ENCODE measurements at regions not wholly inside any gene's neighbourhood (a gene's known extent, or its start where the extent isn't known, plus 50 kb on each side); places are given as distances from the start of the nearest gene placed in this dataset.

GRCh38 chr16:80279656-80280055, 261.1 kb upstream of the DYNLRB2 start:
- POLR2A ChIA-PET: no interaction called here
- no peak for DNase-seq (ENCODE audit: extremely low spot score)
- CTCF ChIA-PET: no interaction called here
- TF ChIP-seq HDGF (IDR thresholded peaks at IDR 0.05; ENCODE audit: borderline replicate concordance) (no peak), ARNT (IDR thresholded peaks at IDR 0.05) (no peak), FOXM1 (IDR thresholded peaks at IDR 0.05; ENCODE audit: borderline replicate concordance) (no peak), LEF1 (IDR thresholded peaks at IDR 0.05; ENCODE audit: borderline replicate concordance) (no peak), TARDBP (IDR thresholded peaks at IDR 0.05) (no peak), BHLHE40 (IDR thresholded peaks at IDR 0.05; ENCODE audit: borderline replicate concordance) (no peak), FOXK2 (IDR thresholded peaks at IDR 0.05) (no peak), ZNF384 (IDR thresholded peaks at IDR 0.05) (no peak), L3MBTL2 (conservative IDR thresholded peaks at IDR 0.05) (no peak), SUZ12 (IDR thresholded peaks at IDR 0.05) (no peak), ELF4 (IDR thresholded peaks at IDR 0.05) (no peak), FOXA1 (IDR thresholded peaks at IDR 0.05) (no peak), SP1 (IDR thresholded peaks at IDR 0.05) (no peak), PKNOX1 (IDR thresholded peaks at IDR 0.05) (no peak), NFRKB (IDR thresholded peaks at IDR 0.05) (no peak), CTBP1 (IDR thresholded peaks at IDR 0.05; ENCODE audit: borderline replicate concordance) (no peak)

- POLR2A ChIA-PET: no interaction called here
- CTCF ChIA-PET: interaction anchor here (0.6 kb wide), 2 partner anchors 15 to 44 kb away, joined by 4 to 5 read pairs; no protein-coding TSS in a partner anchor
- no peak for TF ChIP-seq CTBP1 (IDR thresholded peaks at IDR 0.05; ENCODE audit: borderline replicate concordance)
- TF ChIP-seq TARDBP (IDR thresholded peaks at IDR 0.05): no peak
- no peak for TF ChIP-seq NFRKB (IDR thresholded peaks at IDR 0.05)
- no peak for TF ChIP-seq LEF1 (IDR thresholded peaks at IDR 0.05; ENCODE audit: borderline replicate concordance)
- TF ChIP-seq PKNOX1 (IDR thresholded peaks at IDR 0.05): no peak
- no peak for TF ChIP-seq ZNF384 (IDR thresholded peaks at IDR 0.05)
- TF ChIP-seq SP1 (IDR thresholded peaks at IDR 0.05): no peak
- TF ChIP-seq FOXM1 (IDR thresholded peaks at IDR 0.05; ENCODE audit: borderline replicate concordance): no peak
- no peak for TF ChIP-seq BHLHE40 (IDR thresholded peaks at IDR 0.05; ENCODE audit: borderline replicate concordance)
- peak; percentile 9 for DNase-seq (ENCODE audit: extremely low spot score)
Observed at GRCh38 chr16:80277182-80277581, 263.6 kb upstream of the DYNLRB2 start.

DNA sequence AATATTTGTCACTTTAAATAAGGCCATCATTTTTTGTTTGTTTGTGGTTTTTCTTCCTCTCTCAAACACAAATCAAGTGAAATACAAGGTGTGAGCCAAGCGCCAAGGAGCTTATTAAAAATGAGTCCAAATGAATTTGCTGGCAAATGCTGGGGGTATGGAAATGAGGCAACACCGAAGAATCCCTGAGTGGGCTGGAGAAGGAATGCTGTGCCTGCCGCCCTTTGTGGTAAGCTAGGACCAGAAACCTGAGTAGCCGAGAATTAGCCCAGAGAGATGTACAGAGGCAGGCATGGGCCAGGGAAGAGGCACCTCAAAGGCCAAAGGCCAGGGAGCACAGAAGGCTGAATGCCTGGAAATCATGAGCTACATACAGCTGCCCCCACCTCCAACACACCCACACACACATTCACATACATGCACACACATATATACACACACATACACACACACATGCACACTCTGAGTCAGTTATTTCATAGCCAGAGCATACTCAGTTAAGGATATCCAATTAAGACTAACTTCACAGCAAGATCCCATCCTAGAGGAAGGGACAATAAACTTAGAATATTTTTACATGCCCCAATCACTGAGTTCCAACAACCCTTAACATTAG, 266.1 kb upstream of the DYNLRB2 start:
- ChIA-PET POLR2A (no interaction called here), CTCF (no interaction called here)
- no peak for DNase-seq (ENCODE audit: extremely low spot score)
- TF ChIP-seq ZNF384 (IDR thresholded peaks at IDR 0.05) (no peak), ELF4 (IDR thresholded peaks at IDR 0.05) (no peak), BHLHE40 (IDR thresholded peaks at IDR 0.05; ENCODE audit: borderline replicate concordance) (no peak), TARDBP (IDR thresholded peaks at IDR 0.05) (no peak), CTBP1 (IDR thresholded peaks at IDR 0.05; ENCODE audit: borderline replicate concordance) (no peak), FOXM1 (IDR thresholded peaks at IDR 0.05; ENCODE audit: borderline replicate concordance) (no peak), HDGF (IDR thresholded peaks at IDR 0.05; ENCODE audit: borderline replicate concordance) (no peak), FOXA1 (IDR thresholded peaks at IDR 0.05) (no peak), L3MBTL2 (conservative IDR thresholded peaks at IDR 0.05) (no peak), ARNT (IDR thresholded peaks at IDR 0.05) (no peak), SP1 (IDR thresholded peaks at IDR 0.05) (no peak), FOXK2 (IDR thresholded peaks at IDR 0.05) (no peak), SUZ12 (IDR thresholded peaks at IDR 0.05) (no peak), NFRKB (IDR thresholded peaks at IDR 0.05) (no peak)

GRCh38 chr16:80273635-80274538, 266.9 kb upstream of the DYNLRB2 start:
- ChIA-PET CTCF (no interaction called here), POLR2A (no interaction called here)
- DNase-seq (ENCODE audit: extremely low spot score): no peak
- TF ChIP-seq ELF4 (IDR thresholded peaks at IDR 0.05): no peak
- no peak for TF ChIP-seq ZNF384 (IDR thresholded peaks at IDR 0.05)
- no peak for TF ChIP-seq FOXM1 (IDR thresholded peaks at IDR 0.05; ENCODE audit: borderline replicate concordance)
- TF ChIP-seq SUZ12 (IDR thresholded peaks at IDR 0.05): no peak
- no peak for TF ChIP-seq PKNOX1 (IDR thresholded peaks at IDR 0.05)
- no peak for TF ChIP-seq TARDBP (IDR thresholded peaks at IDR 0.05)
- TF ChIP-seq FOXK2 (IDR thresholded peaks at IDR 0.05): no peak
- no peak for TF ChIP-seq SP1 (IDR thresholded peaks at IDR 0.05)
- no peak for TF ChIP-seq FOXA1 (IDR thresholded peaks at IDR 0.05)
- no peak for TF ChIP-seq CTBP1 (IDR thresholded peaks at IDR 0.05; ENCODE audit: borderline replicate concordance)
- no peak for TF ChIP-seq NFRKB (IDR thresholded peaks at IDR 0.05)
- TF ChIP-seq LEF1 (IDR thresholded peaks at IDR 0.05; ENCODE audit: borderline replicate concordance): no peak
- TF ChIP-seq HDGF (IDR thresholded peaks at IDR 0.05; ENCODE audit: borderline replicate concordance): no peak
- no peak for TF ChIP-seq L3MBTL2 (conservative IDR thresholded peaks at IDR 0.05)
- TF ChIP-seq BHLHE40 (IDR thresholded peaks at IDR 0.05; ENCODE audit: borderline replicate concordance): no peak
- TF ChIP-seq ARNT (IDR thresholded peaks at IDR 0.05): no peak

- CTCF ChIA-PET: interaction anchor here (0.6 to 1.2 kb wide), 3 partner anchors 76 to 201 kb away, joined by 3 read pairs; no protein-coding TSS in a partner anchor
- POLR2A ChIA-PET: no interaction called here
- TF ChIP-seq BHLHE40 (IDR thresholded peaks at IDR 0.05; ENCODE audit: borderline replicate concordance) (no peak), PKNOX1 (IDR thresholded peaks at IDR 0.05) (no peak), SUZ12 (IDR thresholded peaks at IDR 0.05) (no peak), L3MBTL2 (conservative IDR thresholded peaks at IDR 0.05) (no peak), TARDBP (IDR thresholded peaks at IDR 0.05) (no peak), LEF1 (IDR thresholded peaks at IDR 0.05; ENCODE audit: borderline replicate concordance) (no peak), ARNT (IDR thresholded peaks at IDR 0.05) (no peak), SP1 (IDR thresholded peaks at IDR 0.05) (no peak), ELF4 (IDR thresholded peaks at IDR 0.05) (no peak), FOXM1 (IDR thresholded peaks at IDR 0.05; ENCODE audit: borderline replicate concordance) (no peak), NFRKB (IDR thresholded peaks at IDR 0.05) (no peak), FOXK2 (IDR thresholded peaks at IDR 0.05) (no peak), HDGF (IDR thresholded peaks at IDR 0.05; ENCODE audit: borderline replicate concordance) (no peak), FOXA1 (IDR thresholded peaks at IDR 0.05) (no peak), CTBP1 (IDR thresholded peaks at IDR 0.05; ENCODE audit: borderline replicate concordance) (no peak), ZNF384 (IDR thresholded peaks at IDR 0.05) (no peak)
- no peak for DNase-seq (ENCODE audit: extremely low spot score)
Observed at GRCh38 chr16:80265624-80266306, 275.0 kb upstream of the DYNLRB2 start.
